Esophagus squamous epithelium (tissue), 4 donors: ENCODE measurements at regions not wholly inside any gene's neighbourhood (a gene's known extent, or its start where the extent isn't known, plus 50 kb on each side); places are given as distances from the start of the nearest gene placed in this dataset.

Source experiments
- CTCF ChIP-seq, 6 experiments: fragments of 450-650 bp in 4 of 6; fragments of 200-600 bp in 2 of 6; sonication (generic) in 2 of 6; IDR thresholded peaks; one replicate each; pipeline ENCODE4 v1.5.1; 2016 to 2019; ENCODE audit warnings: antibody characterized with exemption in 6 of 6, mild to moderate bottlenecking in 4 of 6, moderate library complexity in 4 of 6
- POLR2A ChIP-seq, 4 donors: fragments of 450-650 bp; IDR thresholded peaks; one replicate each; pipeline ENCODE4 v1.6.1; 2017; ENCODE audit warnings: antibody characterized with exemption in 4 of 4, mild to moderate bottlenecking in 4 of 4, moderate library complexity in 3 of 4

GRCh38 chr15:59817053-59817452, 127.9 kb upstream of the BNIP2 start:
- no peak for TF ChIP-seq POLR2A (IDR thresholded peaks at IDR 0.05)
- no peak for TF ChIP-seq CTCF (IDR thresholded peaks at IDR 0.05)
